ENCODE measurements at regions not wholly inside any gene's neighbourhood (a gene's known extent, or its start where the extent isn't known, plus 50 kb on each side); places are given as distances from the start of the nearest gene placed in this dataset.

- POLR2A ChIA-PET = no interaction called here
- peak overlapping the region; percentile 87 to 98 for H3K27ac ChIP-seq (ENCODE audit: low read depth in 2 of 2, low read length in 1 of 2)
These were observed 65.4 kb upstream of the IPO9 start for GRCh38 chr1:201763455-201764140.

DNA sequence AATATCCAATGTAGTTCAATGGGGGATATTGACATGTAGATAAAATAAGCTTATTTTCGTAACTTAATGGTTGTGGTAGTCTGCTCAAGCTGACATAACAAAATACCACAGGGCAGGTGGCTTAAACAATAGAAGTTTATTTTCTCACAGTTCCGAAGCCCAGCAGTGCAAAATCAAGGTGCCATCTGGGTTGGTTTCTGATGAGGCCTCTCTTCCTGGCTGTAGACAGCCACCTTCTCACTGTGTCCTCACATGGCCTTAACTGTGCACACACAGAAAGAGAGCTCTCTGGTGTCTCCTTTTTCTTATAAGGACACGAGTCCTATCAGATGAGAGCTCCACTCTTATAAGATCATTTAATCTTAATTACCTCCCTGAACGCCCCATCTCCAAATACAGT lies 64.8 kb upstream of the IPO9 start:
- ChIA-PET CTCF (interaction anchor here (0.8 to 1.8 kb wide), 6 partner anchors 15 to 205 kb away, joined by 3 to 10 read pairs (median 4); no protein-coding TSS in a partner anchor), POLR2A (no interaction called here)
- peaks cover 0 to 27% of the 10 kb centered on the region in 2 experiments for H3K36me3 ChIP-seq (replicated peaks in 1 of 2; ENCODE audit: control insufficient read depth in 1 of 2, insufficient read depth in 2 of 2, low read length in 1 of 2)
- no peaks in the 10 kb centered on the region for H3K9me2 ChIP-seq
- H3K4me2 ChIP-seq = peak overlapping the region; percentile 27; the same call in 1 of the 2 replicates
- peaks cover 84% of the 10 kb centered on the region for H3F3A ChIP-seq (replicated peaks; ENCODE audit: insufficient read depth)
- no peak overlapping the region for H3K4me3 ChIP-seq (ENCODE audit: low read depth in 2 of 2, low read length in 1 of 2)
- H3K9ac ChIP-seq = peak overlapping the region; percentile 49; the same call in 1 of the 2 replicates
- H3K27ac ChIP-seq (ENCODE audit: low read depth in 2 of 2, low read length in 1 of 2) = peak overlapping the region; percentile 87 to 98
- H2AFZ ChIP-seq (ENCODE audit: low read depth) = no peak overlapping the region
- peaks cover 97% of the 10 kb centered on the region for H3K79me2 ChIP-seq (ENCODE audit: insufficient read depth)
- no peaks in the 10 kb centered on the region for H3K9me3 ChIP-seq
- H3K4me1 ChIP-seq (ENCODE audit: control insufficient read depth in 1 of 2, insufficient read depth in 2 of 2, low read depth in 1 of 2, low read length in 1 of 2) = peaks cover 16 to 63% of the 10 kb centered on the region in 2 experiments
- no peaks in the 10 kb centered on the region for H4K20me1 ChIP-seq (ENCODE audit: insufficient read depth)
- no peaks in the 10 kb centered on the region for H3K27me3 ChIP-seq (ENCODE audit: insufficient read depth)
- no peak for TF ChIP-seq USF2 (IDR thresholded peaks at IDR 0.05; ENCODE audit: borderline replicate concordance, low read depth, low read length)
- TF ChIP-seq RAD21 (IDR thresholded peaks at IDR 0.05; ENCODE audit: low read length) = no peak
- no peak for TF ChIP-seq FOXM1 (IDR thresholded peaks at IDR 0.05; ENCODE audit: low read depth)
- DNase-seq = no peak
- 83% methylated on average over 4 of the region's 4 CpGs for WGBS (ENCODE audit: low lambda C conversion rate)

More at GRCh38 chr1:201763455-201764140, 65.4 kb upstream of the IPO9 start:
- H2AFZ ChIP-seq (ENCODE audit: low read depth) = no peak overlapping the region
- TF ChIP-seq, protein P1, sequence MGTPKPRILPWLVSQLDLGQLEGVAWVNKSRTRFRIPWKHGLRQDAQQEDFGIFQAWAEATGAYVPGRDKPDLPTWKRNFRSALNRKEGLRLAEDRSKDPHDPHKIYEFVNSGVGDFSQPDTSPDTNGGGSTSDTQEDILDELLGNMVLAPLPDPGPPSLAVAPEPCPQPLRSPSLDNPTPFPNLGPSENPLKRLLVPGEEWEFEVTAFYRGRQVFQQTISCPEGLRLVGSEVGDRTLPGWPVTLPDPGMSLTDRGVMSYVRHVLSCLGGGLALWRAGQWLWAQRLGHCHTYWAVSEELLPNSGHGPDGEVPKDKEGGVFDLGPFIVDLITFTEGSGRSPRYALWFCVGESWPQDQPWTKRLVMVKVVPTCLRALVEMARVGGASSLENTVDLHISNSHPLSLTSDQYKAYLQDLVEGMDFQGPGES (IDR thresholded peaks at IDR 0.05; ENCODE audit: low read depth, low read length) = no peak
- TF ChIP-seq EP300 (IDR thresholded peaks at IDR 0.05; ENCODE audit: borderline replicate concordance in 1 of 2, low read depth in 1 of 2, low read length in 1 of 2) (no peak), GATA2 (CRISPR knock-in tag; IDR thresholded peaks at IDR 0.05) (no peak), SMC3 (IDR thresholded peaks at IDR 0.05; ENCODE audit: low read depth, low read length) (no peak), TCF12 (IDR thresholded peaks at IDR 0.05) (peak; percentile 80), NFIC (IDR thresholded peaks at IDR 0.05; ENCODE audit: borderline replicate concordance) (peak; percentile 8; the same call in 1 of the 2 replicates)
- H3K4me1 ChIP-seq (ENCODE audit: control insufficient read depth in 1 of 2, insufficient read depth in 2 of 2, low read depth in 1 of 2, low read length in 1 of 2) = peaks cover 21 to 68% of the 10 kb centered on the region in 2 experiments
- H3K4me3 ChIP-seq (ENCODE audit: low read depth in 2 of 2, low read length in 1 of 2) = no peak overlapping the region
- peaks cover 0 to 25% of the 10 kb centered on the region in 2 experiments for H3K36me3 ChIP-seq (replicated peaks in 1 of 2; ENCODE audit: control insufficient read depth in 1 of 2, insufficient read depth in 2 of 2, low read length in 1 of 2)
- peak overlapping the region; percentile 49; the same call in 1 of the 2 replicates for H3K9ac ChIP-seq
- no peaks in the 10 kb centered on the region for H3K27me3 ChIP-seq (ENCODE audit: insufficient read depth)
- peaks cover 97% of the 10 kb centered on the region for H3K79me2 ChIP-seq (ENCODE audit: insufficient read depth)
- H3K4me2 ChIP-seq = peak overlapping the region; percentile 27; the same call in 1 of the 2 replicates
- 63% methylated on average over 7 of the region's 7 CpGs for WGBS (ENCODE audit: low lambda C conversion rate)
- no peaks in the 10 kb centered on the region for H4K20me1 ChIP-seq (ENCODE audit: insufficient read depth)
- H3K9me2 ChIP-seq = no peaks in the 10 kb centered on the region
- CTCF ChIA-PET = interaction anchor here (0.8 to 1.8 kb wide), 6 partner anchors 15 to 205 kb away, joined by 3 to 10 read pairs (median 4); no protein-coding TSS in a partner anchor
- no peak for DNase-seq
- H3F3A ChIP-seq (replicated peaks; ENCODE audit: insufficient read depth) = peaks cover 85% of the 10 kb centered on the region
- H3K9me3 ChIP-seq = no peaks in the 10 kb centered on the region
